ENCODE measurements at regions not wholly inside any gene's neighbourhood (a gene's known extent, or its start where the extent isn't known, plus 50 kb on each side); places are given as distances from the start of the nearest gene placed in this dataset.

DNA sequence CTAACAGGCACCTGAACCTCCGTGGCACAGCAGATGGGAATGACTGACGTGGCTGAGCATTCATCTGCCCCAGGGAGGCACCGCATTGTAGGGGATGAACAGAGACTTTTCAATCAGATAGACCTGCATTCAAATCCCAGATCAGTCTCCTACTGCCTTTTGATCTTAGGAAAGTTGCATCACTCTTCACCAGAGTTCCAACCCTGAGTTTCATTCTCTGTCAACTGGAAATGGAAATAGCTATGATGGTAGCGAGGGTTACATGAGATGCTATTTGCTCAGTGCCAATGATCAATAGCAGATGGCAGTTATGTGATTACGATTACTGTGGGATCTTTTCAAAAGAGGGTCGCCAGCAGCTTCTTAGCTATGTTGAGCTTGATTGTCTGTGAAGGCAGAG is 189.3 kb upstream of the RFC3 start:
- no peak for TF ChIP-seq CTCF (IDR thresholded peaks at IDR 0.05)

DNA sequence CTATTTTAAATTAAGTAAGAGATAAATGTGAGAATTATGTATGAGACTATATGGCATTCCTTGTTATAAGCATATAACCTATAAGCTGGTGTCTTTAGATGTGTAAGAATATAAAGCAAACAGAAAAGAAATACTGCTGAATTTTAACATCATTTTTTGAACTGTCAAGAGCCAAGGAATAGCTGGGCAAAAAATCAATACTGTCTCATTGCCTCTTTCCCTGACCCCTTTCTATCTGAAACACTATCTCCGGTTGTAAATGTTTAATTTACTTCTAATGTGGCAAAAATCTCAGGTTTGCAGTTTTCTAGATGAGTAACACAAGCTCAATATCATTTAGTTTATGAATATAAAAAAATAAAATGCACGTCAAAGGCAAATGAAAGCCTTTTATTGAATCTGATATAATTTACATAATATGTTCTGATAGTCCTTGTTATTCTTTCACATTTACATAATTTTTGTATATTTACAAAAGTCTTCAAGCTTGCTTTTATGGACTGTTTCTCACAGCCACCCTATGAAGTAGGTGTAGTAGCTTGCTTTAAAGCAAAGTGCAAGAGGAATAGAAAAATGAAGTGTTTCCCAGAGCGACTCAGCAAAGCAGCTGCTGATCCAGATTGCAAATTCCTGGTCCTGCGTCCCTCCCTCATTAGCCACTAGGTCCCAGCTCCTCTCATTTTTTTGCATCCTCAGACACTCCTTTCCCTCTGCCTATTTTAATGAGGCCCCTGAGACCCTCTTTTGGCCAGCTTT is 188.2 kb upstream of the RFC3 start:
- TF ChIP-seq CTCF (IDR thresholded peaks at IDR 0.05), result no peak

GRCh38 chr13:33633701-33634545 is 184.0 kb upstream of the RFC3 start:
- TF ChIP-seq CTCF (IDR thresholded peaks at IDR 0.05), result no peak

GRCh38 chr13:33634546-33634982 is 183.4 kb upstream of the RFC3 start:
- TF ChIP-seq CTCF (IDR thresholded peaks at IDR 0.05), result no peak

- TF ChIP-seq CTCF (IDR thresholded peaks at IDR 0.05), result no peak
Observed at GRCh38 chr13:33636243-33636642, 181.7 kb upstream of the RFC3 start.

- TF ChIP-seq CTCF (IDR thresholded peaks at IDR 0.05), result no peak
Observed at GRCh38 chr13:33636955-33637670, 180.8 kb upstream of the RFC3 start.

GRCh38 chr13:33637978-33638743 is 179.8 kb upstream of the RFC3 start:
- TF ChIP-seq CTCF (IDR thresholded peaks at IDR 0.05), result no peak
